ENCODE measurements at regions not wholly inside any gene's neighbourhood (a gene's known extent, or its start where the extent isn't known, plus 50 kb on each side); places are given as distances from the start of the nearest gene placed in this dataset.
"Not testable (repeated sequence)": the region's sequence is repeated elsewhere in the genome, so short reads cannot be mapped to it uniquely, and the experiment has no call there.

DNA sequence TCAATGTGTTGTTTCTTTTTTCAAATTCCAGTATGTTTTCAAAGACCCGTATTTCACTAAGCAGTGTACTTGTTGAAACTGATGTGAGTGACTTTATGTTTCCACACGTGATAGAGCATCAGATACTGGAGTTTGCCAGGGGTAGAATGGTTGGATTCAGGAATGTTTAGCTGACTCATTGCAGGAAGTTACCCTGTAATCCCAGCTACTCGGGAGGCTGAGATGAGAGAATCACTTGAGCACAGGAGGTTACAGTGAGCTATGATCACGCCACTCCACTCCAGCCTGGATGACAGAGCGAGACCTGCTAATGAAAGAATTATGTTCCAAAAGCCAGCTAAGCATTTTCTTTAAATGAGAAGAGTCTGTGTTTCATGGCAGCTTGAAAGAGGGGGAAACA is 147.6 kb downstream of the RBMX2 start:
- not testable (repeated sequence) for DNase-seq (ENCODE audit: extremely low read depth in 1 of 11, low read depth in 9 of 11, low spot score in 4 of 11)

DNA sequence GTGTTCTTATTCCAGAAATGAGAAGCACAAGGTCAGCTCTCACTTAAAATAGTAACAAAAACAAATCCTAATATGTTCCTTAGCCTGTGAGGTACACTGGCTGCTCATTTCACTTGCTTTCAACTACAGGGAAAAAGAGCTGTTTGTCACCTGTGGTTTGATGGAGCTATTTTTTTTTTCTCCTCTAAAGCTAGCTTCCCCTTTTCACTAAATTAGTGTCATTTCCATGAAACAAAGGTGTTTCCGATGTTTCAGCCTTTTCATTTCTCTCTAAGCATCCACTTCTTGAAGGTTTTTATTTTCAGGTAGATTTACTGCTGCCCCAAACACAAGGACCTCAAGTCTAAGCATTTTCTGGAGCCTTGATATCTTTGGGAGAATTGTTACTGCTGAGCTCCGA is 148.6 kb downstream of the RBMX2 start:
- no peak for DNase-seq (ENCODE audit: extremely low read depth in 1 of 11, low read depth in 9 of 11, low spot score in 4 of 11)

GRCh38 chrX:130552444-130553073 is 150.8 kb downstream of the RBMX2 start:
- DNase-seq (ENCODE audit: extremely low read depth in 1 of 11, low read depth in 9 of 11, low spot score in 4 of 11), result no peak

DNA sequence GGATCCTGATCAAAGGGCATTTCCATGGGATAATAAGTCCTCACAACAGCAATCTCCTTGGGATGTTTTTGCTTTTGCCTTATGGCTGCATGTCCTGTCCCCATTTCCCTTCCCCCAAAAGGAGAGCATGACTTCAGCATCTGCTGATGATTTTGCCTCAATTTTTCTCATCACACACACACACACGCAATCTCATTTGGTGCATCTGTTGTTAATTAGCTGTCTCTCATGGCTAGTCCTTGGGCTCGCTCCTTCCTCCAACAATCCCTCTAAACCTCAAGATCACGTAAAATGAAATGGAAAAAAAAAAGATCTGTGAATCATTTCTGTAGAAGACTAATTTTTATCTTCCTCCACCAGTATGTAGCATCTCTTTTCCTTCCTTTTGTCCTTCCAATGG is 153.6 kb downstream of the RBMX2 start:
- no peak for DNase-seq (ENCODE audit: extremely low read depth in 1 of 11, low read depth in 9 of 11, low spot score in 4 of 11)

GRCh38 chrX:130555757-130556156 is 154.0 kb downstream of the RBMX2 start:
- DNase-seq (ENCODE audit: extremely low read depth in 1 of 11, low read depth in 9 of 11, low spot score in 4 of 11), result no peak

DNA sequence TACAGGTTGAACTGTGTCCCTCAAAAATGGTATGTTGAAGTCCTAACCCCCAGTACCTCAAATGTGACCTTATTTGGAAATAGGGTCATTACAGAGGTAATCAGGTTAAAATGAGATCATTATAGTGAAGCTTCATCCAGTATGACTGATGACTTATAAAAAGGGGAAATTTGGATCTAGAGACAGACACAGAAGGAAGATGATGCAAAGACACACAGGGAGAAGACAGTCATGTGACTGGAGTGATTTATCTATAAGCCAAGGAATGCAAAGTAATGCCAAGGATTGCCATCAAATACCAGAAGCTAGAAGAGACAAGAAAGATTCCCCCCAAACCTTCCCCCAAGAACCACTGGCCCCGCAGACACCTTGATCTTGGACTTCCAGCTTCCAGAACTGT is 155.2 kb downstream of the RBMX2 start:
- DNase-seq (ENCODE audit: extremely low read depth in 1 of 11, low read depth in 9 of 11, low spot score in 4 of 11), result no peak

GRCh38 chrX:130560544-130560943 is 158.8 kb downstream of the RBMX2 start:
- DNase-seq (ENCODE audit: extremely low read depth in 1 of 11, low read depth in 9 of 11, low spot score in 4 of 11), result no peak

DNA sequence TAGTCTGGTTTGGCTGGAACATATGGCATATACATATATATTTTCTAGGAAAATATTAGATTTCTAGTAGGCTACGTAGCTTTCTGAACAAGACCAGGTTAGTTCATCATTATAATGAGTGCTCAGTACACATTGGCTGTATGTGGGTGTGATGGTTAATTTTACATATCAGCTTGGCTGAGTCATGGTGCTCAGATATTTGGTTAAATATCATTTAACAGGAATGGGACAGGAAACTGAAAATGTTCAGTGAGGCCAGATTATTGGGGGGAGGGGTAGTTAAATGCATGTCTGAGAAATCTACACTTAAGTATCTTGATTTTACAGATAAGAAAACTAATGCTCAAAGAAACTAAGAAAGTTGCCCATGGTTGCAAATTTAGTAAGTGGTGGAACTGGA is 160.1 kb downstream of the RBMX2 start:
- no peak for DNase-seq (ENCODE audit: extremely low read depth in 1 of 11, low read depth in 9 of 11, low spot score in 4 of 11)

- no peak for DNase-seq (ENCODE audit: extremely low read depth in 1 of 11, low read depth in 9 of 11, low spot score in 4 of 11)
Measured at GRCh38 chrX:130563476-130563875, 161.7 kb downstream of the RBMX2 start.

DNA sequence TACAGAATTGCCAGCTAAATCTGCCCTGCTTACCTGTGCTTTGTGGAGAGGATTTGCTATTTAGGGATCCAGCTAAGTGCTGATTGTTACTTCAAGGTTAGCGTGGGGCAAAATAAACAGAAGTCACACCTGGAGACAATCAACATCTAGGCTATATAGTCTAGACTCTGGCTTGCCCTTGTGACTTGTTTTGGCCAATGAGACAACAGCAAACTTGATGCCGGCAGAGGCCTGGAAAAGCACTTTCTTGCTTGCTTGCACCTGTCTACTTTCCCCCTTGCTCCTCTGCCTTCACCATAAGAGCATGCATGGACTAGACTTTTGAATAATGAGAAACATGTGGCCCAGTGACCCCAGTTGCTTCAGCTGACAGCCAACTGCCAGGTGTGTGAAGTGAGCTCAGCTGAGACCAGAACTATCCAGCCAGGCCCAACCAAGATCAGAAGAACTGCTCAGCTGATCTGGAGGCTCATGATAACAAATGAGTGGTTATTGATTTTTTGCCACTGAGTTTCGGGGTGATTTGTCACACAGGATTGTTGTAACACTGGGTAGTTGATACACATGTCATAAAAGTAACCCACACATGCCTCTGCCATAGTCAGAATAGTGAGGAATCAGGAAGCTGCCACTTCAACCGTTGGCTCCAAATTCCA is 164.4 kb downstream of the RBMX2 start:
- DNase-seq (ENCODE audit: extremely low read depth in 1 of 11, low read depth in 9 of 11, low spot score in 4 of 11), result no peak

- not testable (repeated sequence) for DNase-seq (ENCODE audit: extremely low read depth in 1 of 11, low read depth in 9 of 11, low spot score in 4 of 11)
Measured at GRCh38 chrX:130573030-130573429, 171.2 kb downstream of the RBMX2 start.

All from renal cortex interstitium (tissue), 11 donors.